ENCODE measurements at regions not wholly inside any gene's neighbourhood (a gene's known extent, or its start where the extent isn't known, plus 50 kb on each side); places are given as distances from the start of the nearest gene placed in this dataset.

DNA sequence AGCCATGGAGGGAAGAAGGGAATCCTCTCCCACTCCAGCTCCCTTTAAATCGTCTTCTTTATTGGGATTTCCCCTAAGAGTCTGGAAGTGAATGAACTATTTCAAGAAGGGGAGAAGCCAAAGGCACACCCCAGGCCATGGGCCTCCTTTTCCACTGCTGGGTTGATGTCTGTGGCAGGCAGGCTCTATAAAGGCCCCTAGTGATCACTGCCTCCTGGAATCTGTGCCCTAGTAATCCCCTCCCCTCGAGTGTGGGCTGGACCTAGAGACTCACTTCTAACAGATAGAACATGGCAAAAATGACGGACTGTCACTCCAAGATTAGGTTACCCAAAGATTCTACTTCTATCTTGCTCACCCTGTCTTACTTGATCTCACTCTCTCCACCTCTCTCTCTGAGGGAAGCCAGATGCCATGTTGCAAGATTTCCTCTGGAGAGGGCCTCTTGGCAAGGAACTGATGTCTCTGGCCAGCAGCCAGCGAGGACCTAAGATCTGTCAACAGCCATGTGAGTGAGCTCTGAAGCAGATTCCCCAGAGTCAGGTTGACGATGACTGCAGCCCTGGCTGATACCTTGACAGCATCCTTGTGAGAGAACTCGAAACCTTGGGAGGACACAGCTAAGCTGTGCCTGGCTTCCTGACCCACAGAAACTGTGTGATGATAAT lies 444.8 kb downstream of the SOX6 start:
- no peak overlapping the region for H3K27ac ChIP-seq (ENCODE audit: low read depth in 1 of 3, low read length in 2 of 3)
- 51 to 61% (median 52%) methylated on average over 6 of the region's 6 CpGs for WGBS, 3 donors
- peaks cover 0 to 4% of the 10 kb centered on the region in 2 donors for H3K9me3 ChIP-seq (ENCODE audit: control insufficient read depth in 2 of 2, insufficient read depth in 1 of 2, low read depth in 1 of 2, low read length in 1 of 2)
- FAIRE-seq (no peak), DNase-seq (no peak)
- no peaks in the 10 kb centered on the region for H3K36me3 ChIP-seq (ENCODE audit: control insufficient read depth in 3 of 3, insufficient read depth in 2 of 3, low read depth in 1 of 3, low read length in 3 of 3)
- no peak overlapping the region for H3K4me3 ChIP-seq (ENCODE audit: low read depth in 1 of 3, low read length in 3 of 3)
- H3K4me1 ChIP-seq (ENCODE audit: control insufficient read depth in 3 of 3, insufficient read depth in 2 of 3, low read depth in 1 of 3, low read length in 2 of 3) = no peaks in the 10 kb centered on the region
- no peaks in the 10 kb centered on the region for H3K27me3 ChIP-seq (ENCODE audit: control insufficient read depth in 3 of 3, insufficient read depth in 3 of 3, low read length in 3 of 3)

DNA sequence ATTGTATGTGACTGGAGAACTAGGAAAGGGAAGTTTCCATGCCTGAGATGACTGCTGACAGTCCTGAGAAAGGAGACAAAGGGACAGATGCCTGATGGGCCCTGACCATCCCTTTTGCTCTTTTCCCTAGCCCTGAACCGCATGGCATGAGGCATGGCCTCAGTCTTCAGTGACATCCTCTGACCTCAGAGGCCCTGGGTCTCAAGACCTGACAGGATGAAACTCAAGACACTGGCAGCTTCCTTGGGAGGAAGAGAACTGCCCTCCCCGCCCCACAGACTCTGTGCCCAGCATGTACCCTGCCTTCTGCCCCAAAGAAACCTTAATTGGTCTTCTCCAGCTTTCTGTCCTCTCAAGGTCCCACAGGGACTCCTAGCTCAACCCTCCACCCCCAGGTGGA lies 444.1 kb downstream of the SOX6 start:
- Histone ChIP-seq H3K36me3 (ENCODE audit: control insufficient read depth in 3 of 3, insufficient read depth in 2 of 3, low read depth in 1 of 3, low read length in 3 of 3) (no peaks in the 10 kb centered on the region), H3K27me3 (ENCODE audit: control insufficient read depth in 3 of 3, insufficient read depth in 3 of 3, low read length in 3 of 3) (no peaks in the 10 kb centered on the region), H3K4me3 (ENCODE audit: low read depth in 1 of 3, low read length in 3 of 3) (no peak overlapping the region), H3K27ac (ENCODE audit: low read depth in 1 of 3, low read length in 2 of 3) (no peak overlapping the region), H3K4me1 (ENCODE audit: control insufficient read depth in 3 of 3, insufficient read depth in 2 of 3, low read depth in 1 of 3, low read length in 2 of 3) (no peaks in the 10 kb centered on the region), H3K9me3 (ENCODE audit: control insufficient read depth in 2 of 2, insufficient read depth in 1 of 2, low read depth in 1 of 2, low read length in 1 of 2) (peaks cover 0 to 4% of the 10 kb centered on the region in 2 donors)
- FAIRE-seq = no peak
- DNase-seq = no peak
- 80 to 88% (median 87%) methylated on average over 2 of the region's 2 CpGs for WGBS, 3 donors

- Histone ChIP-seq H3K4me1 (ENCODE audit: control insufficient read depth in 3 of 3, insufficient read depth in 2 of 3, low read depth in 1 of 3, low read length in 2 of 3) (no peaks in the 10 kb centered on the region), H3K27ac (ENCODE audit: low read depth in 1 of 3, low read length in 2 of 3) (no peak overlapping the region), H3K36me3 (ENCODE audit: control insufficient read depth in 3 of 3, insufficient read depth in 2 of 3, low read depth in 1 of 3, low read length in 3 of 3) (no peaks in the 10 kb centered on the region), H3K9me3 (ENCODE audit: control insufficient read depth in 2 of 2, insufficient read depth in 1 of 2, low read depth in 1 of 2, low read length in 1 of 2) (peaks cover 0 to 4% of the 10 kb centered on the region in 2 donors), H3K27me3 (ENCODE audit: control insufficient read depth in 3 of 3, insufficient read depth in 3 of 3, low read length in 3 of 3) (no peaks in the 10 kb centered on the region), H3K4me3 (ENCODE audit: low read depth in 1 of 3, low read length in 3 of 3) (no peak overlapping the region)
- DNase-seq (no peak), FAIRE-seq (no peak)
- 84 to 92% (median 91%) methylated on average over 7 of the region's 7 CpGs for WGBS, 3 donors
Observed at GRCh38 chr11:15912825-15913224, 443.5 kb downstream of the SOX6 start.

DNA sequence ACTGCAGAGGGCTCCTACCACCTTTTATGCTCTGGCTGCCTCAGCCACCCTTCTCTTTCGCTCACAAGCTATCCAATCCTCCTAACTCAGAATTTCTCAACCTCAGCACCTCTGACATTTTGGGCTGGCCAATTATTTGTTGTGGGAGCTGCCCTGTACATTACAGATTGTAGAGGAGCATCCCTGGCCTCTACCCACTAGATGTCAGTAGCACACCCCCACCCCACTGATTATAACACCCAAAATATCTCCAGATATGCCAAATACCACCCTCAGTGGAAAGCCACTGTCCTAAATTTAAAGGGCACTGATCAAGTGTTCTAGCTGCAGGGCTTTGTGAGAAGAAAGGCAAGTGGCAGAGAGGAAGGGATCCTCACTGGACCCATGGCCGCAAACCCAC lies 443.1 kb downstream of the SOX6 start:
- FAIRE-seq (no peak), DNase-seq (no peak)

More for the DNA sequence above, 443.1 kb downstream of the SOX6 start:
- Histone ChIP-seq H3K27ac (ENCODE audit: low read depth in 1 of 3, low read length in 2 of 3) (no peak overlapping the region), H3K9me3 (ENCODE audit: control insufficient read depth in 2 of 2, insufficient read depth in 1 of 2, low read depth in 1 of 2, low read length in 1 of 2) (peaks cover 0 to 4% of the 10 kb centered on the region in 2 donors), H3K36me3 (ENCODE audit: control insufficient read depth in 3 of 3, insufficient read depth in 2 of 3, low read depth in 1 of 3, low read length in 3 of 3) (no peaks in the 10 kb centered on the region), H3K27me3 (ENCODE audit: control insufficient read depth in 3 of 3, insufficient read depth in 3 of 3, low read length in 3 of 3) (no peaks in the 10 kb centered on the region), H3K4me3 (ENCODE audit: low read depth in 1 of 3, low read length in 3 of 3) (no peak overlapping the region), H3K4me1 (ENCODE audit: control insufficient read depth in 3 of 3, insufficient read depth in 2 of 3, low read depth in 1 of 3, low read length in 2 of 3) (no peaks in the 10 kb centered on the region)
- WGBS, 3 donors = 90 to 93% (median 91%) methylated on average over 2 of the region's 2 CpGs

All from small intestine (tissue), 7 donors.